ENCODE measurements at regions not wholly inside any gene's neighbourhood (a gene's known extent, or its start where the extent isn't known, plus 50 kb on each side); places are given as distances from the start of the nearest gene placed in this dataset.

- no peak for DNase-seq (ENCODE audit: low spot score)
Measured at GRCh38 chr16:87127766-87128147, 189.4 kb downstream of the C16orf95 start.

DNA sequence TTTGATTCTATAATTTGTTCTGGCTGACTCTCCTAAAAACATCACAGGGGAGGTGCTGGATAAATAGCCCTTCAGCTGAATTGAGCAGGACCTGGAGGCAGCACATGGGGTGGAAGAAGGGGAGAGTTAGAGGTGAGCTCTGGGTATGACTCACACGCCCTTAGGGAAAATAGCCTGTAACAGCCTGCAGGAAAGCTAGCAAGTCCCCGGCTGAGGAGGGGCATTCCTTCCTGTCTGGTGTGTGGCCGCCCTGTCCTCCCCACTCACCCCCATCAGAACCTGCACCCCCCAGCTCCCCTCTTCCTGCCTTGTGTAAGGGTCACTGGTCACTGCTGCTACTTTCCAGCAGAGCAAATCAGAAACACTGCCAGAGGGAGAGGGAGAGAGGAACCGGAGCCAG, 187.4 kb downstream of the C16orf95 start:
- no peak for DNase-seq (ENCODE audit: low spot score)

GRCh38 chr16:87131061-87131995, 185.9 kb downstream of the C16orf95 start:
- DNase-seq (ENCODE audit: low spot score), result no peak

GRCh38 chr16:87131996-87132345, 185.2 kb downstream of the C16orf95 start:
- no peak for DNase-seq (ENCODE audit: low spot score)

- DNase-seq (ENCODE audit: low spot score), result no peak
Measured at GRCh38 chr16:87132361-87133014, 184.7 kb downstream of the C16orf95 start.

DNA sequence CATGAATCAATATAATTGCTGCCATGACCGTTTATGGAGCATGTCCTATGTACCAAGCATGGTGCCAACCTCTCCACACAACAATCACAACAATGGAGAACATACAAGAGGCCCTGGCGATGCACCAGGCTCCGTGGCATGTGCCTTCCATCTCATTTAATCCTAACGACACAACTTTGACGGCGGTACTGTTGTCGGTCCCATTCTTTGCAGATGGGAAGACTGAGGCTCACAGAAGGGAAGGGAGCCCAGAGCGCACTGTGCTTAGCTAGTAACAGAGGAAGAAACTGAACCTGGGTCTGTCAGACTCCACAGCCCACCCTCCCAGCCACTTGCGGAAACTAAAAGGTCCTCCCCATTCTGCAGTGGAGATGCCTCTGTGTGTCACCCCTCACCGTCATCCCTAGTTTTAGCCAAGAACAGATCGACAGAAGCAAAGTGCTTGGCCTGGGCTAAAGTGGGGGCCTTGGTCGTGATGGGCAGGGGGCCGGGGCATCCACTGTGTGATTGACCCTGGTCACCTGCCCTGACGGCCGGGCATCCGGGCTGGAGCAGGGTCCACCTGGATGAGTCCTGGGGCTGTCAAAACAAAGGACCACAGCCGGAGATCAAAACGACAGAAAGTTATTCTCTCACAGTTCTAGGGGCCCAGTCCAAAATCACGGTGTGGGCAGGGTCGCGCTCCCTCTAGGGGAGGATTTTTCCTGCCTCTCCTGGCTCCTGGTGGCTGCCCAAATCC, 183.9 kb downstream of the C16orf95 start:
- no peak for DNase-seq (ENCODE audit: low spot score)

GRCh38 chr16:87133966-87134627, 183.1 kb downstream of the C16orf95 start:
- DNase-seq (ENCODE audit: low spot score), result no peak

GRCh38 chr16:87134628-87134995, 182.6 kb downstream of the C16orf95 start:
- DNase-seq (ENCODE audit: low spot score), result no peak

DNA sequence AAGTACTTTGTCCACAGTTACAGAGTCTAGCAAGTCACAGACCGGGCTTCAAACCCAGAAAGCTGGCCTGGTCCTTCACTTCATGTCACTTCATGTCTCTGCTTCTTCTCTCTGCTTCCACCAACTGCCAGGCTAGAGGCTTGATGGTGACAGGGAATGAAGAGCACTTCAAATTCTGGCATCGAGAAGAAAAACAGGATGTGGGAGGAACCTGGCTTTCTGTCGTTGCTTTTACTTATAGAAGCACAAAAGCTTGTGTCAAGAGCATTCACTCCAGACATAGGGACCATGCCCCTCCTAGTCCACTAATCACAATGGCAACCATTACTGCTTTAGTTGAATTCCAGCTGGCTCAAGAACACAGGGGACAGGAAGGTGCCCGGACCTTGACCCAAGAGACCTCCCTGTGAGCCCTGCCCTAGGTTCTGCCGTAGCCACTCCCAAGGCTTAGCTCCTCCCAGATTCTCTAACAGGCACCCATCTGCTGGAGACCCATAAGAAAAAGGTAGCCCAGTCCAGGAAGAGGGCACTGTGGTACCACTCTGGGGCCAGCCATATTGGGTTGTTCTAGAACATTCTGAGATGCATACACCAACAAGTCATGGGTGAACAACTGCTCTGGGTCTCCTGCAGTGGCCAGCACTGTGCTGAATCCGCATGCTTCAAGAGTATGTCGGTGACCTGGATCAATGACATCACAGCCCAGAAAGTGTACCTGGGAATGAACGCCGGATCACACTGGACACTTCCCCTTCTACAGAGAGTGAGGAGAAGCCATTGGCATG, 181.8 kb downstream of the C16orf95 start:
- DNase-seq (ENCODE audit: low spot score), result no peak

DNA sequence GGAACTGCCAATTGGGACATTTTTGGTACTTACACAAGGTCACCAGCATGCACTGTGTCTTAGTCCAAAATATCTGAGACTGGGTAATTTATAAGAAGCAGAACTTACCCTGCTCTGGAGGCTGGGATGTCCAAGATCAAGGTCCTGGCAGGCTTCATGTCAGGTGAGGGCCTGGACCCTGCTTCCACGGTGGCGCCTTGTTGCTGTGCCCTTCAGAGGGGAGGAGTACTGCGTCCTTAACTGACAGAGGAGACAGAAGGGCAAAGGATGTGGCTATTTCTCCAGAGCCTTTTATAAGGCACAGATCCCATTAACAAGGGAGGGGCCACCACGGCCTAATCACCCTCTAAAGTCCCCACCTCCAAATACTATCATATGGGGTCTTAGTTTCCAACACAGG, 178.9 kb downstream of the C16orf95 start:
- DNase-seq (ENCODE audit: low spot score), result no peak

GRCh38 chr16:87138738-87139267, 178.4 kb downstream of the C16orf95 start:
- no peak for DNase-seq (ENCODE audit: low spot score)

GRCh38 chr16:87140211-87141200, 176.7 kb downstream of the C16orf95 start:
- DNase-seq (ENCODE audit: low spot score), result no peak

GRCh38 chr16:87141402-87141801, 175.8 kb downstream of the C16orf95 start:
- no peak for DNase-seq (ENCODE audit: low spot score)

- DNase-seq (ENCODE audit: low spot score), result no peak
Measured at GRCh38 chr16:87143661-87144121, 173.5 kb downstream of the C16orf95 start.

GRCh38 chr16:87144232-87144631, 173.0 kb downstream of the C16orf95 start:
- no peak for DNase-seq (ENCODE audit: low spot score)

GRCh38 chr16:87145181-87146176, 171.7 kb downstream of the C16orf95 start:
- DNase-seq (ENCODE audit: low spot score), result no peak

DNA sequence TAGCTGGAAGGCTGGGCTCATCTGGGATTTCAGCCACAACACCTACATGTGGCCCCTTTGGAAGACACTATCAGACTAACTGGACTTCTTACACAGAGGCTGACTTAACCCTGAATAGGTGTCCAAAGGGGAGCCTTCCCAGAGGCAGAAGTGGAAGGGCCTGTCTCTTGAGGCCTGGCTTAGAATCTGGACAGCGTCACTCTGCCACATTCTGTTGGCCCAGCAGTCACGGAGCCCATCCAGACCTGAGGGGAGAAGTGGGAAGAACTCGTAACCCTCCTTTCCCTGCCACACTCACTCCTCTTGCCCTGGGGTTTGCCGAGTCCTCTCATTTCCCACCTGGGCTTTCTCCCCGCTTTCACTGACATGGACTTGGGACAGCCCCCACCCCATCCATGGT, 170.5 kb downstream of the C16orf95 start:
- DNase-seq (ENCODE audit: low spot score), result no peak

DNA sequence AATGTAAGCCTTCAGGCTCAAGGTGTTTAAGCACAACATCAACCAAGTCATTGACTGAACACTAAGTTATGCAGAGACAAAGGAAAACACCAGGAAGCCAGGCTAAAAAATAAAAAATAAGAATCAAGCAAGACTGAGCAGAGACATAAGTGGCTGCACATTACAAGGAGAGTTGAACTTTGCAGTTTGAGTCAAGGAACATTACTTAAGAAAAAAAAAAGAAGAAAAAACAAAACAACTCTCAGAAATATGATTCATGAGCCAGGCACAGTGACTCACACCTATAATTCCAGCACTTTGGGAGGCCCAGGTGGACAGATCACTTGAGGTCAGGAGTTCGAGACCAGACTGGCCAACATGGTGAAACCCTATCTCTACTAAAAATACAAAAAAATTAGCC, 168.1 kb downstream of the C16orf95 start:
- no peak for DNase-seq (ENCODE audit: low spot score)
